GM12865 (cell line): ENCODE measurements at regions not wholly inside any gene's neighbourhood (a gene's known extent, or its start where the extent isn't known, plus 50 kb on each side); places are given as distances from the start of the nearest gene placed in this dataset.

Experiments
- DNase-seq: peaks from one replicate; pipeline ENCODE4 v3.0.0; 2010; ENCODE audit warnings: low read depth
- H3K4me3 ChIP-seq: 2 replicates; pipeline ENCODE4 v1.5.1; 2011; ENCODE audit warnings: mild to moderate bottlenecking, low read depth, low read length, control low read depth
- CTCF ChIP-seq: IDR thresholded peaks from 2 replicates; pipeline ENCODE4 v1.5.1; 2011; ENCODE audit warnings: low read length, control low read depth, low read depth, inconsistent platforms; ENCODE audit not compliant: insufficient read depth; ENCODE audit errors: missing control alignments

- TF ChIP-seq CTCF: peak; percentile 58
Observed at GRCh38 chr5:148733601-148734438, 79.5 kb upstream of the HTR4 start.

GRCh38 chr5:148734518-148734917 lies 80.2 kb upstream of the HTR4 start:
- H3K4me3 ChIP-seq: no peak overlapping the region
- no peak for DNase-seq
- no peak for TF ChIP-seq CTCF

More at GRCh38 chr5:148733601-148734438, 79.5 kb upstream of the HTR4 start:
- no peak overlapping the region for H3K4me3 ChIP-seq
- DNase-seq: peak; percentile 84

GRCh38 chr5:148735301-148735835 lies 81.0 kb upstream of the HTR4 start:
- TF ChIP-seq CTCF: no peak
- H3K4me3 ChIP-seq: no peak overlapping the region
- DNase-seq: no peak

- DNase-seq: no peak
- TF ChIP-seq CTCF: no peak
- no peak overlapping the region for H3K4me3 ChIP-seq
Observed at GRCh38 chr5:148739023-148739422, 84.7 kb upstream of the HTR4 start.

- no peak for TF ChIP-seq CTCF
- DNase-seq: no peak
- no peak overlapping the region for H3K4me3 ChIP-seq
Observed at GRCh38 chr5:148739524-148739923, 85.2 kb upstream of the HTR4 start.

- no peak overlapping the region for H3K4me3 ChIP-seq
- no peak for DNase-seq
- TF ChIP-seq CTCF: no peak
Observed at GRCh38 chr5:148740079-148740858, 85.9 kb upstream of the HTR4 start.
